Lung (tissue), 11 donors: ENCODE measurements at regions not wholly inside any gene's neighbourhood (a gene's known extent, or its start where the extent isn't known, plus 50 kb on each side); places are given as distances from the start of the nearest gene placed in this dataset.

Experiments
- ATAC-seq: fragments of 200-7000 bp; cut with Tn5 transposase; one replicate; pipeline ENCODE4 v1.9.1; 2020; ENCODE audit warnings: moderate number of reproducible peaks; ENCODE audit not compliant: insufficient read depth, low FRiP score
- DNase-seq, 3 donors: peaks; one replicate each; pipeline ENCODE4 v3.0.0-alpha.2; 2013 to 2017
- H3K27ac ChIP-seq, 2 donors: one replicate each; pipeline ENCODE4 v1.5.1; 2013; ENCODE audit warnings: mild to moderate bottlenecking in 2 of 2, moderate library complexity in 2 of 2, control low read depth in 1 of 2, inconsistent platforms in 1 of 2, low read depth in 1 of 2, low read length in 1 of 2
- H3K27me3 ChIP-seq, 3 donors: one replicate each; pipeline ENCODE4 v1.5.1; 2013; ENCODE audit warnings: low read length in 2 of 3; ENCODE audit not compliant: control insufficient read depth in 3 of 3, insufficient read depth in 3 of 3
- H3K36me3 ChIP-seq, 4 donors: one replicate each; pipeline ENCODE4 v1.5.1; 2013; ENCODE audit warnings: low read length in 4 of 4, mild to moderate bottlenecking in 1 of 4, moderate library complexity in 1 of 4; ENCODE audit not compliant: control insufficient read depth in 4 of 4, insufficient read depth in 4 of 4
- H3K4me1 ChIP-seq, 5 donors: one replicate each; pipeline ENCODE4 v1.5.1; 2013; ENCODE audit warnings: low read length in 5 of 5, mild to moderate bottlenecking in 2 of 5, moderate library complexity in 1 of 5; ENCODE audit not compliant: control insufficient read depth in 5 of 5, insufficient read depth in 5 of 5
- H3K4me3 ChIP-seq: one replicate; pipeline ENCODE4 v1.5.1; 2013; ENCODE audit warnings: mild to moderate bottlenecking, control low read depth, moderate library complexity
- H3K9ac ChIP-seq, 2 donors: one replicate each; pipeline ENCODE4 v1.5.1; 2013; ENCODE audit warnings: low read length in 2 of 2, control low read depth in 1 of 2; ENCODE audit not compliant: insufficient read depth in 1 of 2
- H3K9me3 ChIP-seq, 4 donors: one replicate each; pipeline ENCODE4 v1.5.1; 2013; ENCODE audit warnings: low read length in 3 of 4, mild to moderate bottlenecking in 1 of 4, moderate library complexity in 1 of 4; ENCODE audit not compliant: control insufficient read depth in 4 of 4, insufficient read depth in 3 of 4
- CTCF ChIP-seq: IDR thresholded peaks from 2 replicates; pipeline ENCODE4 v1.5.1; 2012; ENCODE audit warnings: mild to moderate bottlenecking; ENCODE audit errors: control extremely low read depth, extremely low read depth
- WGBS, 2 donors: extraction: QIAGEN DNeasy Blood & Tissue Kit; methylation state at CpG; one replicate each; pipeline ENCODE4 v1.1.7; 2013; 5-methylcytosine and 5-hydroxymethylcytosine counted together
- donor health status: control.
- donor health status: control.
- donor health status: Bipolar disorder and iron deficiency.
- donor health status: healthy.
- donor health status: DM: yes; HTN: yes; CAD: no.

GRCh38 chr2:3942841-3943240 lies 239.5 kb downstream of the DCDC2C start:
- Histone ChIP-seq H3K4me3 (no peak overlapping the region), H3K9ac (no peak overlapping the region), H3K4me1 (no peaks in the 10 kb centered on the region), H3K27me3 (no peaks in the 10 kb centered on the region), H3K9me3 (no peaks in the 10 kb centered on the region), H3K36me3 (no peaks in the 10 kb centered on the region), H3K27ac (no peak overlapping the region)
- no peak for ATAC-seq
- no peak for DNase-seq
- no peak for TF ChIP-seq CTCF
- 86 to 88% methylated on average over 20 of the region's 20 CpGs for WGBS, 2 donors

GRCh38 chr2:3944071-3944470 lies 240.7 kb downstream of the DCDC2C start:
- Histone ChIP-seq H3K27ac (no peak overlapping the region), H3K9me3 (peaks cover 0 to under 1% (median 0%) of the 10 kb centered on the region in 4 donors), H3K4me1 (no peaks in the 10 kb centered on the region), H3K27me3 (no peaks in the 10 kb centered on the region), H3K36me3 (no peaks in the 10 kb centered on the region), H3K4me3 (no peak overlapping the region), H3K9ac (no peak overlapping the region)
- no peak for ATAC-seq
- TF ChIP-seq CTCF = no peak
- no peak for DNase-seq
- 54 to 71% methylated on average over 4 of the region's 4 CpGs for WGBS, 2 donors

- Histone ChIP-seq H3K9me3 (peaks cover 0 to 2% (median 0%) of the 10 kb centered on the region in 4 donors), H3K36me3 (no peaks in the 10 kb centered on the region), H3K4me1 (no peaks in the 10 kb centered on the region), H3K27ac (no peak overlapping the region), H3K4me3 (no peak overlapping the region), H3K27me3 (no peaks in the 10 kb centered on the region), H3K9ac (no peak overlapping the region)
- 82 to 85% methylated on average over 3 of the region's 3 CpGs for WGBS, 2 donors
- no peak for ATAC-seq
- no peak for DNase-seq
- no peak for TF ChIP-seq CTCF
Observed at GRCh38 chr2:3944841-3945240, 241.5 kb downstream of the DCDC2C start.

GRCh38 chr2:3948191-3948590 lies 244.8 kb downstream of the DCDC2C start:
- TF ChIP-seq CTCF = no peak
- peaks cover 0 to 12% (median 4%) of the 10 kb centered on the region in 4 donors for H3K9me3 ChIP-seq

More at GRCh38 chr2:3948191-3948590, 244.8 kb downstream of the DCDC2C start:
- ATAC-seq (no peak), DNase-seq (no peak)
- Histone ChIP-seq H3K9ac (no peak overlapping the region), H3K36me3 (no peaks in the 10 kb centered on the region), H3K4me1 (no peaks in the 10 kb centered on the region), H3K27ac (no peak overlapping the region), H3K4me3 (no peak overlapping the region), H3K27me3 (no peaks in the 10 kb centered on the region)
- 46 to 60% methylated on average over 7 of the region's 7 CpGs for WGBS, 2 donors
